ENCODE measurements at regions not wholly inside any gene's neighbourhood (a gene's known extent, or its start where the extent isn't known, plus 50 kb on each side); places are given as distances from the start of the nearest gene placed in this dataset.

DNA sequence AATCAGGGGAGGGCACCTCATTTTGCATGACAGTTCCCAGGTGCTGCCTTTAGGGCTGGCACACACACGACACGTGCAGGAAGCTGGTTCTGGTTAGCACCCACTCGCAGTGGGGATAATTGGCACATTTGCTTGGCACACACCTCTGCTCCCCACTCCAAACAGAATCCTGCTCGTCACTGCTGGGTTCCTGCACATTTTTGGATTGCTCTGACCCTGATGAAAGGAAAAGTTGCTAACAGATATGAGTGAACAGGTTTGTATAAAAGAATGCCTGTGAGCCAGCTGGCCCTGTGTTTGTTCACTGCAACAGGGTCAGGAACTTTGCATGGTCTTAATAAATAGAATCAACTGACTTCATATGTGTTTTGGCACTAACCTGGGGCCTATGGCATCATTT, 1500.4 kb downstream of the EFNB2 start:
- H3K9ac ChIP-seq (ENCODE audit: low read depth, low read length), result no peak overlapping the region
- H3K4ac ChIP-seq (ENCODE audit: low read depth, low read length), result no peak overlapping the region
- no peak for DNase-seq
- CTCF ChIA-PET, result no interaction called here
- H3K14ac ChIP-seq (replicated peaks; ENCODE audit: low read depth, low read length), result no peak overlapping the region
- no peak overlapping the region for H3K56ac ChIP-seq (ENCODE audit: extremely low read depth, insufficient read depth, low read length)
- POLR2A ChIA-PET (ENCODE audit: unreplicated experiment), result interaction anchor here (0.5 kb wide), 1 partner anchor 1339 kb away, joined by 11 read pairs; no protein-coding TSS in a partner anchor
- H4K20me1 ChIP-seq (ENCODE audit: insufficient read depth, low read length), result no peaks in the 10 kb centered on the region
- H3K9me3 ChIP-seq (ENCODE audit: control insufficient read depth, insufficient read depth, low read length), result peaks cover 3% of the 10 kb centered on the region; the same call in 1 of the 2 replicates
- no peak overlapping the region for H3K4me3 ChIP-seq (ENCODE audit: insufficient read depth, low read depth, low read length)
- H4K5ac ChIP-seq (ENCODE audit: low read depth, low read length), result no peak overlapping the region
- no peaks in the 10 kb centered on the region for H3K27me3 ChIP-seq (ENCODE audit: control insufficient read depth, insufficient read depth, low read length)
- H3K4me1 ChIP-seq (ENCODE audit: control insufficient read depth, insufficient read depth, low read length), result no peaks in the 10 kb centered on the region
- TF ChIP-seq RCOR1 (IDR thresholded peaks at IDR 0.05; ENCODE audit: insufficient replicate concordance, low read length), result no peak
- TF ChIP-seq MAZ (IDR thresholded peaks at IDR 0.05; ENCODE audit: borderline replicate concordance, low read depth, low read length), result no peak
- TF ChIP-seq, protein P1, sequence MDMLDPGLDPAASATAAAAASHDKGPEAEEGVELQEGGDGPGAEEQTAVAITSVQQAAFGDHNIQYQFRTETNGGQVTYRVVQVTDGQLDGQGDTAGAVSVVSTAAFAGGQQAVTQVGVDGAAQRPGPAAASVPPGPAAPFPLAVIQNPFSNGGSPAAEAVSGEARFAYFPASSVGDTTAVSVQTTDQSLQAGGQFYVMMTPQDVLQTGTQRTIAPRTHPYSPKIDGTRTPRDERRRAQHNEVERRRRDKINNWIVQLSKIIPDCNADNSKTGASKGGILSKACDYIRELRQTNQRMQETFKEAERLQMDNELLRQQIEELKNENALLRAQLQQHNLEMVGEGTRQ (IDR thresholded peaks at IDR 0.05; ENCODE audit: low read depth, low read length), result no peak
- TF ChIP-seq BHLHE40 (IDR thresholded peaks at IDR 0.05; ENCODE audit: low read depth, low read length), result no peak
- TF ChIP-seq POLR2A (IDR thresholded peaks at IDR 0.05; ENCODE audit: low read depth, low read length), result no peak
- no peak for TF ChIP-seq SMC3 (IDR thresholded peaks at IDR 0.05; ENCODE audit: low read depth, low read length)
- no peak for TF ChIP-seq RAD21 (IDR thresholded peaks at IDR 0.05; ENCODE audit: low read length)
- H2BK5ac ChIP-seq (ENCODE audit: low read depth, low read length, poor library complexity, severe bottlenecking), result no peak overlapping the region
- no peak overlapping the region for H2BK20ac ChIP-seq (ENCODE audit: low read depth, low read length)
- BruUV-seq (replicated peaks), result no TSS peak
- intact Hi-C loops (cut with micrococcal nuclease), result no loop called here
- H3K18ac ChIP-seq (ENCODE audit: low read depth, low read length), result no peak overlapping the region
- H4K8ac ChIP-seq (ENCODE audit: low read depth in 2 of 2, low read length in 2 of 2), result no peak overlapping the region
- ATAC-seq (ENCODE audit: low read depth), result no peak
- no peak overlapping the region for H2BK15ac ChIP-seq (ENCODE audit: low read depth, low read length)
- no peaks in the 10 kb centered on the region for H3K79me1 ChIP-seq (ENCODE audit: low read depth in 1 of 2, low read length in 2 of 2)
- H2BK120ac ChIP-seq (ENCODE audit: low read depth, low read length), result no peak overlapping the region
- no peaks in the 10 kb centered on the region for H3K36me3 ChIP-seq (ENCODE audit: control insufficient read depth, insufficient read depth, low read length)
- no peaks in the 10 kb centered on the region for H3K9me1 ChIP-seq (ENCODE audit: insufficient read depth, low read length)
- no CpG with 5 or more reads among the region's 4 CpGs for WGBS, 2 experiments (ENCODE audit: extremely low coverage in 2 of 2, insufficient read length in 1 of 2)
- no peak overlapping the region for H4K91ac ChIP-seq (ENCODE audit: insufficient read depth, low read depth, low read length)
- H3K23ac ChIP-seq (ENCODE audit: low read depth, low read length), result no peak overlapping the region
- no peak overlapping the region for H3K4me2 ChIP-seq (ENCODE audit: low read depth, low read length)
- dilution Hi-C loops (cut with HindIII; ENCODE audit: low sequenced_read_pairs, unreplicated experiment), result no loop called here
- no peak overlapping the region for H2AK9ac ChIP-seq (replicated peaks; ENCODE audit: low read depth, low read length, poor library complexity)
- H3K27ac ChIP-seq (ENCODE audit: insufficient read depth, low read length), result no peak overlapping the region
- H2AK5ac ChIP-seq (ENCODE audit: low read depth, low read length), result no peak overlapping the region
- in situ Hi-C loops (cut with MboI; ENCODE audit: low sequenced_read_pairs), result no loop called here
- H2AFZ ChIP-seq (replicated peaks; ENCODE audit: low read length, poor library complexity), result no peak overlapping the region

Measured in IMR-90 (cell line).